Umbilical cord (tissue), 1 donor: ENCODE measurements at regions not wholly inside any gene's neighbourhood (a gene's known extent, or its start where the extent isn't known, plus 50 kb on each side); places are given as distances from the start of the nearest gene placed in this dataset.

ENCODE experiments used
- DNase-seq: peaks from one replicate; pipeline ENCODE4 v3.0.0-alpha.2; 2015; ENCODE audit warnings: low spot score

GRCh38 chr9:20291201-20291600 is 331.1 kb downstream of the MLLT3 start:
- DNase-seq, result no peak

GRCh38 chr9:20290257-20290656 is 332.0 kb downstream of the MLLT3 start:
- peak; percentile 34 for DNase-seq

- no peak for DNase-seq
Measured at GRCh38 chr9:20289423-20290010, 332.8 kb downstream of the MLLT3 start.

- DNase-seq, result no peak
Measured at GRCh38 chr9:20286969-20287368, 335.3 kb downstream of the MLLT3 start.

- DNase-seq, result no peak
Measured at GRCh38 chr9:20286154-20286700, 336.1 kb downstream of the MLLT3 start.

GRCh38 chr9:20284601-20285289 is 337.6 kb downstream of the MLLT3 start:
- DNase-seq, result peak; percentile 29

GRCh38 chr9:20280330-20280729 is 342.0 kb downstream of the MLLT3 start:
- no peak for DNase-seq

GRCh38 chr9:20276762-20277161 is 345.5 kb downstream of the MLLT3 start:
- no peak for DNase-seq

- no peak for DNase-seq
Measured at GRCh38 chr9:20271723-20272122, 350.6 kb downstream of the MLLT3 start.

- peak; percentile 78 for DNase-seq
Measured at GRCh38 chr9:20271096-20271495, 351.2 kb downstream of the MLLT3 start.

GRCh38 chr9:20270161-20270560 is 352.1 kb downstream of the MLLT3 start:
- no peak for DNase-seq

GRCh38 chr9:20269620-20270019 is 352.7 kb downstream of the MLLT3 start:
- DNase-seq, result no peak

- no peak for DNase-seq
Measured at GRCh38 chr9:20264896-20265295, 357.4 kb downstream of the MLLT3 start.

- no peak for DNase-seq
Measured at GRCh38 chr9:20262611-20263010, 359.7 kb downstream of the MLLT3 start.

- peak; percentile 17 for DNase-seq
Measured at GRCh38 chr9:20256284-20256948, 365.9 kb downstream of the MLLT3 start.

GRCh38 chr9:20255052-20255451 is 367.2 kb downstream of the MLLT3 start:
- DNase-seq, result no peak

GRCh38 chr9:20253635-20254034 is 368.7 kb downstream of the MLLT3 start:
- no peak for DNase-seq

- no peak for DNase-seq
Measured at GRCh38 chr9:20252778-20253177, 369.5 kb downstream of the MLLT3 start.

GRCh38 chr9:20250791-20251190 is 371.5 kb downstream of the MLLT3 start:
- no peak for DNase-seq

- DNase-seq, result peak; percentile 96
Measured at GRCh38 chr9:20244271-20244670, 378.0 kb downstream of the MLLT3 start.

- DNase-seq, result peak; percentile 90
Measured at GRCh38 chr9:20243841-20244240, 378.5 kb downstream of the MLLT3 start.

- no peak for DNase-seq
Measured at GRCh38 chr9:20242510-20243189, 379.6 kb downstream of the MLLT3 start.
